ENCODE measurements at regions not wholly inside any gene's neighbourhood (a gene's known extent, or its start where the extent isn't known, plus 50 kb on each side); places are given as distances from the start of the nearest gene placed in this dataset.

DNA sequence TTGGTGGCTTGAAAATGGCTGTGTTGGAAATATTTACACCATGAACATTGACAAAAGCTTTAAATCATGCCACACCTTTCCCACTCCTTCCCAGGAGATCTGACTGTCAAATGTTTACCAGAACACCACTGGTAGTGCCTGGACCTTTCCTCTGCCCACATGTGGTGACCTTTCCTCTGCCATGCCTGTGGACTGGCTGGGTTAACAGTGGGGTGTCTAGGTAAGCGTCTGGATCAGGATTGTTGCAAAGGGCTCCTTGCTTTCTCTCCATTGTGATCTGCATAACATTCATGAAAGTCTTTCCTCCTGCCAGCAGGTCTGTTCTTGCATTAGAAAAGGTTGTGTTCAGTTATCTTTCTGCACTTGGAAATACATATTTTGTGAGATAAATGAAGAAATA, 572.7 kb downstream of the DHX35 start:
- TF ChIP-seq EZH2 (IDR thresholded peaks at IDR 0.05; ENCODE audit: insufficient read depth, poor library complexity, severe bottlenecking) (no peak), EZH2phosphoT487 (IDR thresholded peaks at IDR 0.05; ENCODE audit: insufficient read depth, low read depth) (no peak)
